ENCODE measurements at regions not wholly inside any gene's neighbourhood (a gene's known extent, or its start where the extent isn't known, plus 50 kb on each side); places are given as distances from the start of the nearest gene placed in this dataset.

- H3F3A ChIP-seq (ENCODE audit: low read length, unreplicated experiment): no peaks in the 10 kb centered on the region
- H3K9ac ChIP-seq (ENCODE audit: low read length): no peak overlapping the region
- H3K9me3 ChIP-seq (ENCODE audit: low read length): no peaks in the 10 kb centered on the region
- H2AFZ ChIP-seq (ENCODE audit: low read length): no peak overlapping the region
- H3K4me3 ChIP-seq (ENCODE audit: low read length): no peak overlapping the region
- intact Hi-C loops (cut with micrococcal nuclease): no loop called here
- peaks cover 10% of the 10 kb centered on the region for H3K4me1 ChIP-seq (ENCODE audit: insufficient read depth, low read length)
- ChIA-PET CTCF (no interaction called here), POLR2A (ENCODE audit: unreplicated experiment) (no interaction called here)
- no peaks in the 10 kb centered on the region for H3K79me2 ChIP-seq (ENCODE audit: low read length)
- no peak overlapping the region for H3K4me2 ChIP-seq (ENCODE audit: low read length)
- H3K36me3 ChIP-seq (ENCODE audit: low read depth, low read length): no peaks in the 10 kb centered on the region
- DNase-seq: no peak
- no peaks in the 10 kb centered on the region for H3K9me2 ChIP-seq (replicated peaks; ENCODE audit: low read length)
- H3K27ac ChIP-seq (ENCODE audit: low read length): no peak overlapping the region
- ATAC-seq: no peak
- H4K20me1 ChIP-seq (ENCODE audit: low read length): no peaks in the 10 kb centered on the region
- no peaks in the 10 kb centered on the region for H3K27me3 ChIP-seq (ENCODE audit: low read length)
- BruUV-seq (replicated peaks): no TSS peak
- TF ChIP-seq CTCF (conservative IDR thresholded peaks at IDR 0.05; ENCODE audit: low read depth, low read length) (no peak), EZH2phosphoT487 (IDR thresholded peaks at IDR 0.05; ENCODE audit: borderline replicate concordance, low read length) (no peak), EZH2 (IDR thresholded peaks at IDR 0.05; ENCODE audit: low read length, unreplicated experiment) (no peak)
Measured at GRCh38 chr10:3570131-3570729, 214.8 kb downstream of the KLF6 start.

GRCh38 chr10:3568983-3569382, 216.0 kb downstream of the KLF6 start:
- intact Hi-C loops (cut with micrococcal nuclease): no loop called here
- no TSS peak for BruUV-seq (replicated peaks)
- Histone ChIP-seq H3K27me3 (ENCODE audit: low read length) (no peaks in the 10 kb centered on the region), H3K36me3 (ENCODE audit: low read depth, low read length) (no peaks in the 10 kb centered on the region), H3K4me1 (ENCODE audit: insufficient read depth, low read length) (peaks cover 10% of the 10 kb centered on the region), H3K79me2 (ENCODE audit: low read length) (no peaks in the 10 kb centered on the region), H3K4me2 (ENCODE audit: low read length) (no peak overlapping the region), H3K9me2 (replicated peaks; ENCODE audit: low read length) (no peaks in the 10 kb centered on the region), H2AFZ (ENCODE audit: low read length) (no peak overlapping the region), H3K9ac (ENCODE audit: low read length) (no peak overlapping the region), H3K4me3 (ENCODE audit: low read length) (no peak overlapping the region), H4K20me1 (ENCODE audit: low read length) (no peaks in the 10 kb centered on the region), H3K27ac (ENCODE audit: low read length) (no peak overlapping the region), H3F3A (ENCODE audit: low read length, unreplicated experiment) (no peaks in the 10 kb centered on the region), H3K9me3 (ENCODE audit: low read length) (no peaks in the 10 kb centered on the region)
- DNase-seq (no peak), ATAC-seq (no peak)
- TF ChIP-seq EZH2 (IDR thresholded peaks at IDR 0.05; ENCODE audit: low read length, unreplicated experiment) (no peak), EZH2phosphoT487 (IDR thresholded peaks at IDR 0.05; ENCODE audit: borderline replicate concordance, low read length) (no peak), CTCF (conservative IDR thresholded peaks at IDR 0.05; ENCODE audit: low read depth, low read length) (no peak)
- ChIA-PET POLR2A (ENCODE audit: unreplicated experiment) (no interaction called here), CTCF (no interaction called here)

- Histone ChIP-seq H4K20me1 (ENCODE audit: low read length) (no peaks in the 10 kb centered on the region), H3K4me2 (ENCODE audit: low read length) (no peak overlapping the region), H3K4me3 (ENCODE audit: low read length) (no peak overlapping the region), H3K36me3 (ENCODE audit: low read depth, low read length) (no peaks in the 10 kb centered on the region), H3K27me3 (ENCODE audit: low read length) (no peaks in the 10 kb centered on the region), H3K9me3 (ENCODE audit: low read length) (no peaks in the 10 kb centered on the region), H3K9me2 (replicated peaks; ENCODE audit: low read length) (no peaks in the 10 kb centered on the region), H3K27ac (ENCODE audit: low read length) (no peak overlapping the region), H2AFZ (ENCODE audit: low read length) (no peak overlapping the region), H3K9ac (ENCODE audit: low read length) (no peak overlapping the region), H3K4me1 (ENCODE audit: insufficient read depth, low read length) (peaks cover 10% of the 10 kb centered on the region), H3K79me2 (ENCODE audit: low read length) (no peaks in the 10 kb centered on the region), H3F3A (ENCODE audit: low read length, unreplicated experiment) (no peaks in the 10 kb centered on the region)
- BruUV-seq (replicated peaks): no TSS peak
- TF ChIP-seq EZH2phosphoT487 (IDR thresholded peaks at IDR 0.05; ENCODE audit: borderline replicate concordance, low read length): no peak
- no peak for TF ChIP-seq CTCF (conservative IDR thresholded peaks at IDR 0.05; ENCODE audit: low read depth, low read length)
- no peak for TF ChIP-seq EZH2 (IDR thresholded peaks at IDR 0.05; ENCODE audit: low read length, unreplicated experiment)
- DNase-seq: no peak
- POLR2A ChIA-PET (ENCODE audit: unreplicated experiment): no interaction called here
- no peak for ATAC-seq
- intact Hi-C loops (cut with micrococcal nuclease): no loop called here
- CTCF ChIA-PET: no interaction called here
Measured at GRCh38 chr10:3568392-3568791, 216.6 kb downstream of the KLF6 start.

Data from PC-3 (cell line).